Ovary (tissue), 7 donors: ENCODE measurements at regions not wholly inside any gene's neighbourhood (a gene's known extent, or its start where the extent isn't known, plus 50 kb on each side); places are given as distances from the start of the nearest gene placed in this dataset.

Experiments used
- DNase-seq, 5 donors: peaks; one replicate each; pipeline ENCODE4 v3.0.0-alpha.2; 2019 to 2020
- H3K27ac ChIP-seq, 2 donors: fragments of 200-600 bp; one replicate each; pipeline versions ENCODE4 v1.5.1 to v1.8.0; 2019 to 2022
- H3K27me3 ChIP-seq: fragments of 200-600 bp; one replicate; pipeline ENCODE4 v1.8.0; 2022
- H3K36me3 ChIP-seq: fragments of 200-600 bp; sonication (generic); one replicate; pipeline ENCODE4 v1.5.1; 2019
- H3K4me1 ChIP-seq: one replicate; pipeline ENCODE4 v1.8.1; 2013; ENCODE audit warnings: mild to moderate bottlenecking, moderate library complexity; ENCODE audit not compliant: insufficient read depth
- H3K4me3 ChIP-seq: fragments of 200-600 bp; sonication (generic); one replicate; pipeline ENCODE4 v1.5.1; 2017
- H3K9me3 ChIP-seq, 2 donors: fragments of 200-600 bp in 1 of 2; sonication (generic) in 1 of 2; one replicate each; pipeline versions ENCODE4 v1.5.1 to v1.8.1; 2013 to 2019; ENCODE audit warnings: mild to moderate bottlenecking in 1 of 2, moderate library complexity in 1 of 2
- CTCF ChIP-seq, 3 donors: fragments of 450-650 bp in 2 of 3; fragments of 200-600 bp in 1 of 3; IDR thresholded peaks; one replicate each; pipeline versions ENCODE4 v1.5.1 to v1.8.0; 2016 to 2022; ENCODE audit warnings: antibody characterized with exemption in 3 of 3, mild to moderate bottlenecking in 1 of 3
- EP300 ChIP-seq: sonication (generic); formaldehyde crosslinking; IDR thresholded peaks from one replicate; pipeline ENCODE4 v1.6.1; 2017; ENCODE audit warnings: antibody characterized with exemption
- POLR2A ChIP-seq: fragments of 450-650 bp; IDR thresholded peaks from one replicate; pipeline ENCODE4 v1.6.1; 2017; ENCODE audit warnings: antibody characterized with exemption, mild to moderate bottlenecking, moderate library complexity
- WGBS, 3 donors: extraction: QIAGEN DNeasy Blood & Tissue Kit in 1 of 3; methylation state at CpG; one replicate each; pipeline versions ENCODE4 v1.1.5 to v1.1.7; 2013 to 2017; 5-methylcytosine and 5-hydroxymethylcytosine counted together
- intact Hi-C, 4 donors: fragments of 100-400 bp; cut with DNase I; formaldehyde crosslinking; loops; one replicate each; pipeline versions ENCODE4 v1.11.0 to v1.15.1; 2022 to 2023
- donor health status: DM: no; HTN: no; CAD: no; lungs with moderate emphysema.
- donor health status: DM: no; HTN: no; CAD: no.
- donor health status: Bipolar disorder and iron deficiency.
- donor health status: DM: no; HTN: no; CAD: no.
- donor health status: DM: yes; HTN: yes; CAD: no.

GRCh38 chr7:63067897-63068585 is 930.6 kb upstream of the ZNF722 start:
- TF ChIP-seq CTCF (IDR thresholded peaks at IDR 0.05) (no peak), POLR2A (no peak), EP300 (no peak)
- H3K27ac ChIP-seq = no peak overlapping the region
- no peaks in the 10 kb centered on the region for H3K27me3 ChIP-seq
- no peaks in the 10 kb centered on the region for H3K9me3 ChIP-seq
- intact Hi-C loops = no loop called here
- DNase-seq = no peak
- H3K36me3 ChIP-seq = no peaks in the 10 kb centered on the region
- no peaks in the 10 kb centered on the region for H3K4me1 ChIP-seq
- 30 to 53% (median 38%) methylated on average over 36 to 42 of the region's 42 CpGs for WGBS, 3 donors
- no peak overlapping the region for H3K4me3 ChIP-seq

GRCh38 chr7:63070696-63071095 is 928.0 kb upstream of the ZNF722 start:
- Histone ChIP-seq H3K9me3 (peaks cover 0 to 4% of the 10 kb centered on the region in 2 donors), H3K27ac (no peak overlapping the region), H3K36me3 (no peaks in the 10 kb centered on the region), H3K27me3 (no peaks in the 10 kb centered on the region), H3K4me3 (no peak overlapping the region), H3K4me1 (no peaks in the 10 kb centered on the region)
- DNase-seq = no peak
- no peak for TF ChIP-seq POLR2A
- TF ChIP-seq EP300 = no peak
- TF ChIP-seq CTCF (IDR thresholded peaks at IDR 0.05) = no peak
- intact Hi-C loops = no loop called here
- WGBS, 3 donors = 47 to 81% (median 60%) methylated on average over 4 to 6 of the region's 6 CpGs

- no peaks in the 10 kb centered on the region for H3K27me3 ChIP-seq
- TF ChIP-seq CTCF (IDR thresholded peaks at IDR 0.05) (no peak), EP300 (no peak)
- intact Hi-C loops = no loop called here
- 0 to 36% (median 21%) methylated on average over 1 of the region's 1 CpG for WGBS, 3 donors
- no peak for DNase-seq
- peaks cover 0 to 4% of the 10 kb centered on the region in 2 donors for H3K9me3 ChIP-seq
- H3K27ac ChIP-seq = no peak overlapping the region
- H3K36me3 ChIP-seq = no peaks in the 10 kb centered on the region
- no peaks in the 10 kb centered on the region for H3K4me1 ChIP-seq
- no peak overlapping the region for H3K4me3 ChIP-seq
These were observed 927.3 kb upstream of the ZNF722 start for GRCh38 chr7:63071396-63071795.

- H3K27ac ChIP-seq = no peak overlapping the region
- H3K4me1 ChIP-seq = no peaks in the 10 kb centered on the region
- H3K27me3 ChIP-seq = no peaks in the 10 kb centered on the region
- H3K36me3 ChIP-seq = no peaks in the 10 kb centered on the region
- DNase-seq = no peak
- H3K9me3 ChIP-seq = peaks cover 0 to 4% of the 10 kb centered on the region in 2 donors
- TF ChIP-seq POLR2A (no peak), CTCF (IDR thresholded peaks at IDR 0.05) (no peak), EP300 (no peak)
- intact Hi-C loops = no loop called here
- H3K4me3 ChIP-seq = no peak overlapping the region
- 47 to 61% (median 59%) methylated on average over 4 to 5 of the region's 5 CpGs for WGBS, 3 donors
These were observed 926.7 kb upstream of the ZNF722 start for GRCh38 chr7:63071920-63072319.
